ENCODE measurements at regions not wholly inside any gene's neighbourhood (a gene's known extent, or its start where the extent isn't known, plus 50 kb on each side); places are given as distances from the start of the nearest gene placed in this dataset.

GRCh38 chr10:6702030-6702429 lies 122.0 kb upstream of the PRKCQ start:
- no peak for TF ChIP-seq CTCF (IDR thresholded peaks at IDR 0.05; ENCODE audit: extremely low read depth in 1 of 2, insufficient read depth in 1 of 2, low read depth in 1 of 2, low read length in 2 of 2)
- no peak for TF ChIP-seq POLR2AphosphoS5 (IDR thresholded peaks at IDR 0.05; ENCODE audit: insufficient read depth, low read depth, low read length)
- no peak for TF ChIP-seq EZH2 (IDR thresholded peaks at IDR 0.05; ENCODE audit: borderline replicate concordance, low read depth, low read length, severe bottlenecking)
- no peak for TF ChIP-seq POLR2A (IDR thresholded peaks at IDR 0.05; ENCODE audit: low read depth, low read length)
- TF ChIP-seq MYC (IDR thresholded peaks at IDR 0.05; ENCODE audit: low read depth, low read length) = no peak
